HCT116 (cell line): ENCODE measurements at regions not wholly inside any gene's neighbourhood (a gene's known extent, or its start where the extent isn't known, plus 50 kb on each side); places are given as distances from the start of the nearest gene placed in this dataset.

Experiments
- ATF3 ChIP-seq: IDR thresholded peaks from 2 replicates; pipeline ENCODE4 v1.6.1; 2012
- CTCF ChIP-seq, 3 experiments: fragments of 200-600 bp in 1 of 3; sonication (generic) in 1 of 3; IDR thresholded peaks in 2 of 3; conservative IDR thresholded peaks in 1 of 3; 2 replicates each; pipeline ENCODE4 v1.5.1; 2012 to 2017; ENCODE audit warnings: low read depth in 2 of 3, low read length in 2 of 3, antibody characterized with exemption in 1 of 3, borderline replicate concordance in 1 of 3, control low read depth in 1 of 3, mild to moderate bottlenecking in 1 of 3, mixed read lengths in 1 of 3, mixed run types in 1 of 3, moderate library complexity in 1 of 3; ENCODE audit not compliant: insufficient read depth in 1 of 3
- EZH2 ChIP-seq: fragments of 200-600 bp; sonication (generic); IDR thresholded peaks from 2 replicates; pipeline ENCODE4 v1.6.1; 2017; ENCODE audit warnings: antibody characterized with exemption, mixed run types
- FOSL1 ChIP-seq: IDR thresholded peaks from 2 replicates; pipeline ENCODE4 v1.6.1; 2012; ENCODE audit warnings: low read depth
- POLR2A ChIP-seq: IDR thresholded peaks from 2 replicates; pipeline ENCODE4 v1.7.0; 2011; ENCODE audit warnings: borderline replicate concordance; ENCODE audit not compliant: insufficient read depth, insufficient read length; ENCODE audit errors: extremely low read depth
- POLR2AphosphoS5 ChIP-seq: IDR thresholded peaks from 2 replicates; pipeline ENCODE4 v1.6.1; 2011; ENCODE audit warnings: mild to moderate bottlenecking, low read depth, low read length, moderate library complexity
- REST ChIP-seq: IDR thresholded peaks from 2 replicates; pipeline ENCODE4 v1.6.1; 2012; ENCODE audit warnings: low read depth
- SIN3A ChIP-seq: IDR thresholded peaks from 2 replicates; pipeline ENCODE4 v1.6.1; 2012; ENCODE audit warnings: low read depth
- SP1 ChIP-seq: IDR thresholded peaks from 2 replicates; pipeline ENCODE4 v1.6.1; 2012; ENCODE audit warnings: low read depth
- SRF ChIP-seq: IDR thresholded peaks from 2 replicates; pipeline ENCODE4 v1.6.1; 2012; ENCODE audit warnings: low read depth
- TCF7L2 ChIP-seq: IDR thresholded peaks from 2 replicates; pipeline ENCODE4 v1.7.0; 2011; ENCODE audit warnings: borderline replicate concordance, inconsistent platforms; ENCODE audit not compliant: insufficient read depth, insufficient read length; ENCODE audit errors: extremely low read depth
- YY1 ChIP-seq: IDR thresholded peaks from 2 replicates; pipeline ENCODE4 v1.6.1; 2011; ENCODE audit warnings: low read length, low read depth, moderate library complexity, mild to moderate bottlenecking; ENCODE audit not compliant: insufficient replicate concordance; ENCODE audit errors: extremely low read depth
- ZNF274 ChIP-seq: fragments of 200-500 bp; sonication (Bioruptor generic); IDR thresholded peaks from 2 replicates; pipeline ENCODE4 v1.6.1; 2014; ENCODE audit warnings: mild to moderate bottlenecking, low read depth, low read length, inconsistent platforms
- TF ChIP-seq, protein P1 (sequence below): IDR thresholded peaks from 2 replicates; pipeline ENCODE4 v1.6.1; 2011; ENCODE audit warnings: mild to moderate bottlenecking, low read length, moderate library complexity; ENCODE audit not compliant: insufficient replicate concordance; ENCODE audit errors: extremely low read depth

DNA sequence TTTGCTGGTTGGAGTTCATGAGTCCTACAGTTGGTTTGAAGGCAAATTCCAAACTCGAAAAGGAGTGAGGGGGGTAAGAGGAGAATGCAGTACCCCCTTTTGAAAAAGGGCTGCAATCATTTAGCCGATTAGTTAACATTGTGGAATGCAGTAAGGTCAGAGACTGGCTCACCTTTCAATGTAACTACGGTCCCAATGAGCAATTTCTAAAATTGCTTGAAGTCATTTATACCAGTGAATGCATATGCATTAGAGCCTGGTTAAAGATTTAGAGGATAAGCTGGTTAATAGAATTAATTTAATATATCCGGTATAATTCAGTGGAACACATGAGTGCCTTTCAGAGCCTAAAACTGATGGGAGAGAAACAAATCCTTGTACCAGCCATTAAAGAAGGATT lies 172.6 kb upstream of the PAPPA start:
- TF ChIP-seq YY1 = no peak
- no peak for TF ChIP-seq POLR2A
- no peak for TF ChIP-seq TCF7L2
- TF ChIP-seq ATF3 = no peak
- no peak for TF ChIP-seq CTCF (IDR thresholded peaks at IDR 0.05 in 2 of 3, conservative IDR thresholded peaks at IDR 0.05 in 1 of 3; ENCODE audit: borderline replicate concordance in 1 of 3, insufficient read depth in 1 of 3, low read depth in 2 of 3, low read length in 2 of 3)
- TF ChIP-seq SRF = no peak
- TF ChIP-seq, protein P1, sequence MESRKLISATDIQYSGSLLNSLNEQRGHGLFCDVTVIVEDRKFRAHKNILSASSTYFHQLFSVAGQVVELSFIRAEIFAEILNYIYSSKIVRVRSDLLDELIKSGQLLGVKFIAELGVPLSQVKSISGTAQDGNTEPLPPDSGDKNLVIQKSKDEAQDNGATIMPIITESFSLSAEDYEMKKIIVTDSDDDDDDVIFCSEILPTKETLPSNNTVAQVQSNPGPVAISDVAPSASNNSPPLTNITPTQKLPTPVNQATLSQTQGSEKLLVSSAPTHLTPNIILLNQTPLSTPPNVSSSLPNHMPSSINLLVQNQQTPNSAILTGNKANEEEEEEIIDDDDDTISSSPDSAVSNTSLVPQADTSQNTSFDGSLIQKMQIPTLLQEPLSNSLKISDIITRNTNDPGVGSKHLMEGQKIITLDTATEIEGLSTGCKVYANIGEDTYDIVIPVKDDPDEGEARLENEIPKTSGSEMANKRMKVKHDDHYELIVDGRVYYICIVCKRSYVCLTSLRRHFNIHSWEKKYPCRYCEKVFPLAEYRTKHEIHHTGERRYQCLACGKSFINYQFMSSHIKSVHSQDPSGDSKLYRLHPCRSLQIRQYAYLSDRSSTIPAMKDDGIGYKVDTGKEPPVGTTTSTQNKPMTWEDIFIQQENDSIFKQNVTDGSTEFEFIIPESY = no peak
- TF ChIP-seq REST = no peak
- no peak for TF ChIP-seq SIN3A
- TF ChIP-seq ZNF274 = no peak
- TF ChIP-seq FOSL1 = no peak
- no peak for TF ChIP-seq POLR2AphosphoS5
- no peak for TF ChIP-seq EZH2
- TF ChIP-seq SP1 = no peak
